Activated effector memory CD4-positive, alpha-beta T cell treated with Interleukin-2 at 50 U/mL for 16 hours (primary cell): ENCODE measurements at regions not wholly inside any gene's neighbourhood (a gene's known extent, or its start where the extent isn't known, plus 50 kb on each side); places are given as distances from the start of the nearest gene placed in this dataset.

ENCODE experiments used
- DNase-seq: peaks from one replicate; pipeline ENCODE4 v3.0.0-alpha.2; 2020

- DNase-seq = no peak
Measured at GRCh38 chr6:168384045-168385036, 56.6 kb upstream of the SMOC2 start.

GRCh38 chr6:168385037-168385759, 55.8 kb upstream of the SMOC2 start:
- no peak for DNase-seq

- DNase-seq = no peak
Measured at GRCh38 chr6:168385858-168386735, 54.9 kb upstream of the SMOC2 start.

GRCh38 chr6:168386973-168387372, 54.0 kb upstream of the SMOC2 start:
- DNase-seq = no peak

GRCh38 chr6:168387426-168387825, 53.6 kb upstream of the SMOC2 start:
- no peak for DNase-seq

GRCh38 chr6:168387911-168388310, 53.1 kb upstream of the SMOC2 start:
- no peak for DNase-seq

GRCh38 chr6:168388641-168389633, 52.0 kb upstream of the SMOC2 start:
- no peak for DNase-seq

- DNase-seq = no peak
Measured at GRCh38 chr6:168390749-168391420, 50.1 kb upstream of the SMOC2 start.
